ENCODE measurements at regions not wholly inside any gene's neighbourhood (a gene's known extent, or its start where the extent isn't known, plus 50 kb on each side); places are given as distances from the start of the nearest gene placed in this dataset.

DNA sequence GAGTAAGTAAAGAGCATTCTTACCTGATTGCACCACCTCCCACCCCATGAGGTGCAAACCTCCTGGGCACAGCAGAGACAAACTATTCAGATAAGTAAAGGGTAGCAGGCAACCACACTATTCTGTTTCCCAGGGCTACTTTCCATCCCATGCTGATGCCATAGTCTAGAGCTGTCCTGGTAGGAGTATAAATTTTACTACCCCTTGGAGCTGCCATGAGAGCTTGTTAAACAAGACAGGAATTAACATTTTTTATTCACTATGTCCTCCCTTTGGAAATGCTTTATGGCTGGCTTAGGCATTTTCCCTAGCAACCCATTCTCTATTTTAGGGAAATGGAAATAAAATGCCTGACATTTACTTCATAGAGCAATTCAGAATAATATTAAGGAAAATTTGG, 324.6 kb upstream of the USP25 start:
- TF ChIP-seq DPF2 (IDR thresholded peaks at IDR 0.05) (no peak), POLR2A (IDR thresholded peaks at IDR 0.05; ENCODE audit: low read depth, low read length) (no peak), CTCF (IDR thresholded peaks at IDR 0.05 in 2 of 3, conservative IDR thresholded peaks at IDR 0.05 in 1 of 3; ENCODE audit: control insufficient read depth in 2 of 3, extremely low read depth in 1 of 3, insufficient read depth in 1 of 3, low read depth in 3 of 3, low read length in 3 of 3) (no peak), GABPA (IDR thresholded peaks at IDR 0.05; ENCODE audit: low read depth) (no peak), CBX5 (IDR thresholded peaks at IDR 0.05; ENCODE audit: low read depth) (no peak), CHD4 (IDR thresholded peaks at IDR 0.05) (no peak), EZH2 (IDR thresholded peaks at IDR 0.05; ENCODE audit: borderline replicate concordance, control insufficient read depth, low read depth, low read length) (no peak), MYC (IDR thresholded peaks at IDR 0.05; ENCODE audit: insufficient read depth, insufficient read length, insufficient replicate concordance, low read length, severe bottlenecking) (no peak), NFXL1 (IDR thresholded peaks at IDR 0.05; ENCODE audit: borderline replicate concordance) (no peak)
- TF ChIP-seq, protein P1, sequence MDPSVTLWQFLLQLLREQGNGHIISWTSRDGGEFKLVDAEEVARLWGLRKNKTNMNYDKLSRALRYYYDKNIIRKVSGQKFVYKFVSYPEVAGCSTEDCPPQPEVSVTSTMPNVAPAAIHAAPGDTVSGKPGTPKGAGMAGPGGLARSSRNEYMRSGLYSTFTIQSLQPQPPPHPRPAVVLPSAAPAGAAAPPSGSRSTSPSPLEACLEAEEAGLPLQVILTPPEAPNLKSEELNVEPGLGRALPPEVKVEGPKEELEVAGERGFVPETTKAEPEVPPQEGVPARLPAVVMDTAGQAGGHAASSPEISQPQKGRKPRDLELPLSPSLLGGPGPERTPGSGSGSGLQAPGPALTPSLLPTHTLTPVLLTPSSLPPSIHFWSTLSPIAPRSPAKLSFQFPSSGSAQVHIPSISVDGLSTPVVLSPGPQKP (IDR thresholded peaks at IDR 0.05; ENCODE audit: low read depth, low read length): no peak
